ENCODE measurements at regions not wholly inside any gene's neighbourhood (a gene's known extent, or its start where the extent isn't known, plus 50 kb on each side); places are given as distances from the start of the nearest gene placed in this dataset.

DNA sequence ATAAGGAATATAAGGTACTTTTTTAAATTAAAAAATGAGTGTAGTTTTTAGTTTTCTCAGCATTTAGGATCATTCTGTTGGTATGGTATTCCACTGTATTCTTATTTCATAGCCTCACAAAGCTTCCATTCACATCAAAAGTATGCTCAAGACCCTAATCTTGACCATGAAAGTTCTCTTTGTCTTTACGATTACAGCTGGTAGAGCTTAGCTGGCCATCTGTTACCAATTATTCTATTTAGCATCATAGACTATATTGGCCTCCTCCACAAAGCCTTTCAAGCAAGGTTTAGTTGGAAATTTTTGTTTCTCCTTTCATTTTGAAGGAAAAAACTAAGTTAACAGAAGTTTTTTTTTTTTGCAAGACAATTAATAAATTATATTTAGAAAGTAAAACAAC, 245.1 kb downstream of the KCTD12 start:
- no peak overlapping the region for H2AFZ ChIP-seq (ENCODE audit: low read depth)
- H3K27me3 ChIP-seq (ENCODE audit: insufficient read depth) = no peaks in the 10 kb centered on the region; the same call in 1 of the 2 replicates
- H4K20me1 ChIP-seq (ENCODE audit: insufficient read depth) = no peaks in the 10 kb centered on the region
- no peak overlapping the region for H3K9ac ChIP-seq
- H3K36me3 ChIP-seq (replicated peaks in 1 of 2; ENCODE audit: control insufficient read depth in 1 of 2, insufficient read depth in 2 of 2, low read length in 1 of 2) = no peaks in the 10 kb centered on the region
- no peak overlapping the region for H3K4me3 ChIP-seq (ENCODE audit: low read depth in 2 of 2, low read length in 1 of 2)
- TF ChIP-seq, protein P1, sequence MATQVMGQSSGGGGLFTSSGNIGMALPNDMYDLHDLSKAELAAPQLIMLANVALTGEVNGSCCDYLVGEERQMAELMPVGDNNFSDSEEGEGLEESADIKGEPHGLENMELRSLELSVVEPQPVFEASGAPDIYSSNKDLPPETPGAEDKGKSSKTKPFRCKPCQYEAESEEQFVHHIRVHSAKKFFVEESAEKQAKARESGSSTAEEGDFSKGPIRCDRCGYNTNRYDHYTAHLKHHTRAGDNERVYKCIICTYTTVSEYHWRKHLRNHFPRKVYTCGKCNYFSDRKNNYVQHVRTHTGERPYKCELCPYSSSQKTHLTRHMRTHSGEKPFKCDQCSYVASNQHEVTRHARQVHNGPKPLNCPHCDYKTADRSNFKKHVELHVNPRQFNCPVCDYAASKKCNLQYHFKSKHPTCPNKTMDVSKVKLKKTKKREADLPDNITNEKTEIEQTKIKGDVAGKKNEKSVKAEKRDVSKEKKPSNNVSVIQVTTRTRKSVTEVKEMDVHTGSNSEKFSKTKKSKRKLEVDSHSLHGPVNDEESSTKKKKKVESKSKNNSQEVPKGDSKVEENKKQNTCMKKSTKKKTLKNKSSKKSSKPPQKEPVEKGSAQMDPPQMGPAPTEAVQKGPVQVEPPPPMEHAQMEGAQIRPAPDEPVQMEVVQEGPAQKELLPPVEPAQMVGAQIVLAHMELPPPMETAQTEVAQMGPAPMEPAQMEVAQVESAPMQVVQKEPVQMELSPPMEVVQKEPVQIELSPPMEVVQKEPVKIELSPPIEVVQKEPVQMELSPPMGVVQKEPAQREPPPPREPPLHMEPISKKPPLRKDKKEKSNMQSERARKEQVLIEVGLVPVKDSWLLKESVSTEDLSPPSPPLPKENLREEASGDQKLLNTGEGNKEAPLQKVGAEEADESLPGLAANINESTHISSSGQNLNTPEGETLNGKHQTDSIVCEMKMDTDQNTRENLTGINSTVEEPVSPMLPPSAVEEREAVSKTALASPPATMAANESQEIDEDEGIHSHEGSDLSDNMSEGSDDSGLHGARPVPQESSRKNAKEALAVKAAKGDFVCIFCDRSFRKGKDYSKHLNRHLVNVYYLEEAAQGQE (IDR thresholded peaks at IDR 0.05; ENCODE audit: low read depth, low read length) = no peak
- peak; percentile 67; the same call in 1 of the 2 replicates for TF ChIP-seq TCF12 (IDR thresholded peaks at IDR 0.05)
- WGBS (ENCODE audit: low lambda C conversion rate) = 7% methylated on average over 1 of the region's 1 CpG
- 0 out of 4 replicates have a peak overlapping the region, but pooled peaks of 1 of the 2 experiments have one; percentile 22 for H3K27ac ChIP-seq (ENCODE audit: low read depth in 2 of 2, low read length in 1 of 2)
- peaks cover 0 to 5% of the 10 kb centered on the region in 2 experiments; a peak in 2 of 4 replicates for H3K4me1 ChIP-seq (ENCODE audit: control insufficient read depth in 1 of 2, insufficient read depth in 2 of 2, low read depth in 1 of 2, low read length in 1 of 2)
- POLR2A ChIA-PET = no interaction called here
- peaks cover 4% of the 10 kb centered on the region for H3F3A ChIP-seq (replicated peaks; ENCODE audit: insufficient read depth)
- H3K79me2 ChIP-seq (ENCODE audit: insufficient read depth) = no peaks in the 10 kb centered on the region
- H3K9me3 ChIP-seq = no peaks in the 10 kb centered on the region
- CTCF ChIA-PET = no interaction called here
- DNase-seq = peak; percentile 15
- H3K4me2 ChIP-seq = no peak overlapping the region
- H3K9me2 ChIP-seq = no peaks in the 10 kb centered on the region

DNA sequence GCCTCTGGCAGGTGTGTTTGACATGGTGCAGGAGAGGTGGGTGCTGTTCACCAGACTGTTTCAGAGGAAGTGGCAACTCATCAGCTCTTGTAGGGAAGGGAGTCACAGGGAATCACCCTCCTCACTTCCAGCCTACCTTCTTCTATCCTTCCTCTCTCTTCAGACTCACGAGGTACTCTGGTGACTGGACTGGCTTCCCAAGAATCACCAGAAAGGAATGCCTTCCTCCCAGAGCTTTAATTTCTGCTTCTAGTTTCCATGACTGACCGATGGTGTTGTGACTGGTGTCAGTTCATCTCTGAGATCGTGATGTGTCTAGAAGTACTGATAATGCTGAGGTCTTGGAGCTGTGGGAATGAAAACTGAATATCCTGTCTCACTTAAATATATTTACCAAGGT, 247.3 kb downstream of the KCTD12 start:
- Histone ChIP-seq H3K27ac (ENCODE audit: low read depth in 2 of 2, low read length in 1 of 2) (no peak overlapping the region), H3K9me3 (no peaks in the 10 kb centered on the region), H3K36me3 (replicated peaks in 1 of 2; ENCODE audit: control insufficient read depth in 1 of 2, insufficient read depth in 2 of 2, low read length in 1 of 2) (no peaks in the 10 kb centered on the region), H3K9me2 (no peaks in the 10 kb centered on the region), H3K4me1 (ENCODE audit: control insufficient read depth in 1 of 2, insufficient read depth in 2 of 2, low read depth in 1 of 2, low read length in 1 of 2) (peaks cover 0 to 5% of the 10 kb centered on the region in 2 experiments; a peak in 2 of 4 replicates), H2AFZ (ENCODE audit: low read depth) (no peak overlapping the region), H3K27me3 (ENCODE audit: insufficient read depth) (no peaks in the 10 kb centered on the region; the same call in 1 of the 2 replicates), H3F3A (replicated peaks; ENCODE audit: insufficient read depth) (peaks cover 4% of the 10 kb centered on the region), H3K9ac (no peak overlapping the region), H3K79me2 (ENCODE audit: insufficient read depth) (no peaks in the 10 kb centered on the region), H4K20me1 (ENCODE audit: insufficient read depth) (no peaks in the 10 kb centered on the region), H3K4me3 (ENCODE audit: low read depth in 2 of 2, low read length in 1 of 2) (no peak overlapping the region), H3K4me2 (no peak overlapping the region)
- WGBS (ENCODE audit: low lambda C conversion rate) = 25% methylated on average over 3 of the region's 3 CpGs
- no peak for DNase-seq
- TF ChIP-seq GABPA (IDR thresholded peaks at IDR 0.05; ENCODE audit: low read depth) = no peak
- TF ChIP-seq FOSL2 (IDR thresholded peaks at IDR 0.05; ENCODE audit: borderline replicate concordance, low read depth) = no peak
- TF ChIP-seq, protein P2, sequence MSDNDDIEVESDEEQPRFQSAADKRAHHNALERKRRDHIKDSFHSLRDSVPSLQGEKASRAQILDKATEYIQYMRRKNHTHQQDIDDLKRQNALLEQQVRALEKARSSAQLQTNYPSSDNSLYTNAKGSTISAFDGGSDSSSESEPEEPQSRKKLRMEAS (IDR thresholded peaks at IDR 0.05; ENCODE audit: low read depth) = no peak
- no peak for TF ChIP-seq FOXJ3 (CRISPR knock-in tag; IDR thresholded peaks at IDR 0.05)
- TF ChIP-seq, protein P3, sequence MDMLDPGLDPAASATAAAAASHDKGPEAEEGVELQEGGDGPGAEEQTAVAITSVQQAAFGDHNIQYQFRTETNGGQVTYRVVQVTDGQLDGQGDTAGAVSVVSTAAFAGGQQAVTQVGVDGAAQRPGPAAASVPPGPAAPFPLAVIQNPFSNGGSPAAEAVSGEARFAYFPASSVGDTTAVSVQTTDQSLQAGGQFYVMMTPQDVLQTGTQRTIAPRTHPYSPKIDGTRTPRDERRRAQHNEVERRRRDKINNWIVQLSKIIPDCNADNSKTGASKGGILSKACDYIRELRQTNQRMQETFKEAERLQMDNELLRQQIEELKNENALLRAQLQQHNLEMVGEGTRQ (IDR thresholded peaks at IDR 0.05; ENCODE audit: borderline replicate concordance, low read depth, low read length) = no peak
- no peak for TF ChIP-seq TCF12 (IDR thresholded peaks at IDR 0.05)
- no peak for TF ChIP-seq EZH2phosphoT487 (IDR thresholded peaks at IDR 0.05; ENCODE audit: borderline replicate concordance, low read depth)
- no peak for TF ChIP-seq NFIC (IDR thresholded peaks at IDR 0.05; ENCODE audit: borderline replicate concordance)
- TF ChIP-seq RFX5 (IDR thresholded peaks at IDR 0.05; ENCODE audit: low read length) = no peak
- CTCF ChIA-PET = interaction anchor here (0.8 kb wide), 1 partner anchor 246 kb away, joined by 3 read pairs; no protein-coding TSS in a partner anchor
- POLR2A ChIA-PET = no interaction called here
